ENCODE measurements at regions not wholly inside any gene's neighbourhood (a gene's known extent, or its start where the extent isn't known, plus 50 kb on each side); places are given as distances from the start of the nearest gene placed in this dataset.

GRCh38 chr3:174749143-174749542, 110.0 kb upstream of the NAALADL2 start:
- TF ChIP-seq CTCF (IDR thresholded peaks at IDR 0.05 in 4 of 5, conservative IDR thresholded peaks at IDR 0.05 in 1 of 5) (no peak), POLR2A (IDR thresholded peaks at IDR 0.05) (no peak)

Measured in gastrocnemius medialis (tissue), 4 donors.